ENCODE measurements at regions not wholly inside any gene's neighbourhood (a gene's known extent, or its start where the extent isn't known, plus 50 kb on each side); places are given as distances from the start of the nearest gene placed in this dataset.

- Histone ChIP-seq H3K4me1 (ENCODE audit: insufficient read depth, low read length) (peaks cover 17% of the 10 kb centered on the region), H3K9me3 (ENCODE audit: low read length) (no peaks in the 10 kb centered on the region), H3K27ac (ENCODE audit: low read length) (no peak overlapping the region), H3K79me2 (ENCODE audit: low read length) (no peaks in the 10 kb centered on the region), H3K9ac (ENCODE audit: low read length) (no peak overlapping the region), H3K27me3 (ENCODE audit: low read length) (peaks cover 8% of the 10 kb centered on the region; the same call in 1 of the 2 replicates), H2AFZ (ENCODE audit: low read length) (no peak overlapping the region), H3K4me3 (ENCODE audit: low read length) (no peak overlapping the region), H3K9me2 (replicated peaks; ENCODE audit: low read length) (no peaks in the 10 kb centered on the region), H3K4me2 (ENCODE audit: low read length) (no peak overlapping the region), H3K36me3 (ENCODE audit: low read depth, low read length) (no peaks in the 10 kb centered on the region), H4K20me1 (ENCODE audit: low read length) (no peaks in the 10 kb centered on the region), H3F3A (ENCODE audit: low read length, unreplicated experiment) (no peaks in the 10 kb centered on the region)
- TF ChIP-seq EZH2 (IDR thresholded peaks at IDR 0.05; ENCODE audit: low read length, unreplicated experiment) (no peak), EZH2phosphoT487 (IDR thresholded peaks at IDR 0.05; ENCODE audit: borderline replicate concordance, low read length) (no peak)
- TF ChIP-seq, protein P1, sequence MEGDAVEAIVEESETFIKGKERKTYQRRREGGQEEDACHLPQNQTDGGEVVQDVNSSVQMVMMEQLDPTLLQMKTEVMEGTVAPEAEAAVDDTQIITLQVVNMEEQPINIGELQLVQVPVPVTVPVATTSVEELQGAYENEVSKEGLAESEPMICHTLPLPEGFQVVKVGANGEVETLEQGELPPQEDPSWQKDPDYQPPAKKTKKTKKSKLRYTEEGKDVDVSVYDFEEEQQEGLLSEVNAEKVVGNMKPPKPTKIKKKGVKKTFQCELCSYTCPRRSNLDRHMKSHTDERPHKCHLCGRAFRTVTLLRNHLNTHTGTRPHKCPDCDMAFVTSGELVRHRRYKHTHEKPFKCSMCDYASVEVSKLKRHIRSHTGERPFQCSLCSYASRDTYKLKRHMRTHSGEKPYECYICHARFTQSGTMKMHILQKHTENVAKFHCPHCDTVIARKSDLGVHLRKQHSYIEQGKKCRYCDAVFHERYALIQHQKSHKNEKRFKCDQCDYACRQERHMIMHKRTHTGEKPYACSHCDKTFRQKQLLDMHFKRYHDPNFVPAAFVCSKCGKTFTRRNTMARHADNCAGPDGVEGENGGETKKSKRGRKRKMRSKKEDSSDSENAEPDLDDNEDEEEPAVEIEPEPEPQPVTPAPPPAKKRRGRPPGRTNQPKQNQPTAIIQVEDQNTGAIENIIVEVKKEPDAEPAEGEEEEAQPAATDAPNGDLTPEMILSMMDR (conservative IDR thresholded peaks at IDR 0.05; ENCODE audit: low read depth, low read length): no peak
- POLR2A ChIA-PET (ENCODE audit: unreplicated experiment): no interaction called here
- CTCF ChIA-PET: no interaction called here
- no TSS peak for BruUV-seq (replicated peaks)
- ATAC-seq: no peak
- DNase-seq: no peak
- intact Hi-C loops (cut with micrococcal nuclease): no loop called here
These were observed 157.6 kb downstream of the KLF13 start for GRCh38 chr15:31483986-31484951.

- CTCF ChIA-PET: no interaction called here
- no peaks in the 10 kb centered on the region for H3K9me2 ChIP-seq (replicated peaks; ENCODE audit: low read length)
- H3F3A ChIP-seq (ENCODE audit: low read length, unreplicated experiment): no peaks in the 10 kb centered on the region
- peaks cover 24% of the 10 kb centered on the region for H3K4me1 ChIP-seq (ENCODE audit: insufficient read depth, low read length)
- TF ChIP-seq, protein P1 (conservative IDR thresholded peaks at IDR 0.05; ENCODE audit: low read depth, low read length): no peak
- no peak for TF ChIP-seq EZH2phosphoT487 (IDR thresholded peaks at IDR 0.05; ENCODE audit: borderline replicate concordance, low read length)
- no peak overlapping the region for H3K4me3 ChIP-seq (ENCODE audit: low read length)
- BruUV-seq (replicated peaks): no TSS peak
- H3K79me2 ChIP-seq (ENCODE audit: low read length): no peaks in the 10 kb centered on the region
- intact Hi-C loops (cut with micrococcal nuclease): loop anchor here (5.0 kb wide), 2 partner anchors 493 to 593 kb away; partner anchors contain the start of gene MTMR10
- H3K4me2 ChIP-seq (ENCODE audit: low read length): no peak overlapping the region
- ATAC-seq (no peak), DNase-seq (no peak)
- H3K9me3 ChIP-seq (ENCODE audit: low read length): no peaks in the 10 kb centered on the region
- H3K9ac ChIP-seq (ENCODE audit: low read length): no peak overlapping the region
- no peaks in the 10 kb centered on the region for H3K36me3 ChIP-seq (ENCODE audit: low read depth, low read length)
- no peak overlapping the region for H2AFZ ChIP-seq (ENCODE audit: low read length)
- no peaks in the 10 kb centered on the region for H4K20me1 ChIP-seq (ENCODE audit: low read length)
- H3K27me3 ChIP-seq (ENCODE audit: low read length): peaks cover 8% of the 10 kb centered on the region; the same call in 1 of the 2 replicates
- POLR2A ChIA-PET (ENCODE audit: unreplicated experiment): no interaction called here
- H3K27ac ChIP-seq (ENCODE audit: low read length): no peak overlapping the region
These were observed 158.4 kb downstream of the KLF13 start for GRCh38 chr15:31484986-31485385.

DNA sequence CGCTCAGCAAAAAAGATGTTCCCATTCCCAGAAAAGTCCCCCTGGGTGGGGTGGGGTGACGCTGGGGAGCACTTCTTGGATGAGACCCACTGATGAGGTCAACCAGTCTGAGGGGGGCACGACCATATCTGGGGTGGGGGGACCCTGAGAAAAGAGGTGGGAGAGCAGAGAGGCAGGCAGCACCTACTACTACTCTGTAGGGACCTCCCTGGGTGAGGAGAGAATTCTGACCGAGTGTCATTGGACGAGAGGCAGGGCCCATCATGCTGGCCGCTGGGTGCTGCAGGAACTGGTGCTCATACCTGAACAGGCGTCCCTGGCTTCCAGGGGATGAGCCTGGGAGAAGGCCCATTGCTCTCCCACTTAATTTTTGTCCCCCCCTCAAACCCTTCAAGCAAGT lies 158.8 kb downstream of the KLF13 start:
- Histone ChIP-seq H3F3A (ENCODE audit: low read length, unreplicated experiment) (no peaks in the 10 kb centered on the region), H3K4me1 (ENCODE audit: insufficient read depth, low read length) (peaks cover 24% of the 10 kb centered on the region), H3K27ac (ENCODE audit: low read length) (no peak overlapping the region), H3K9me2 (replicated peaks; ENCODE audit: low read length) (no peaks in the 10 kb centered on the region), H3K4me2 (ENCODE audit: low read length) (no peak overlapping the region), H3K27me3 (ENCODE audit: low read length) (peaks cover 4% of the 10 kb centered on the region; the same call in 1 of the 2 replicates), H3K9me3 (ENCODE audit: low read length) (no peaks in the 10 kb centered on the region), H4K20me1 (ENCODE audit: low read length) (no peaks in the 10 kb centered on the region), H3K9ac (ENCODE audit: low read length) (no peak overlapping the region), H3K79me2 (ENCODE audit: low read length) (no peaks in the 10 kb centered on the region), H3K4me3 (ENCODE audit: low read length) (no peak overlapping the region), H3K36me3 (ENCODE audit: low read depth, low read length) (no peaks in the 10 kb centered on the region), H2AFZ (ENCODE audit: low read length) (no peak overlapping the region)
- ATAC-seq (no peak), DNase-seq (no peak)
- ChIA-PET POLR2A (ENCODE audit: unreplicated experiment) (no interaction called here), CTCF (no interaction called here)
- no TSS peak for BruUV-seq (replicated peaks)
- TF ChIP-seq EZH2phosphoT487 (IDR thresholded peaks at IDR 0.05; ENCODE audit: borderline replicate concordance, low read length) (no peak), EZH2 (IDR thresholded peaks at IDR 0.05; ENCODE audit: low read length, unreplicated experiment) (no peak)
- TF ChIP-seq, protein P1 (conservative IDR thresholded peaks at IDR 0.05; ENCODE audit: low read depth, low read length): no peak
- intact Hi-C loops (cut with micrococcal nuclease): loop anchor here (5.0 kb wide), 2 partner anchors 493 to 593 kb away; partner anchors contain the start of gene MTMR10

Measured in PC-3 (cell line).